GM21526 (cell line): ENCODE measurements at regions not wholly inside any gene's neighbourhood (a gene's known extent, or its start where the extent isn't known, plus 50 kb on each side); places are given as distances from the start of the nearest gene placed in this dataset.
"Not testable (repeated sequence)": the region's sequence is repeated elsewhere in the genome, so short reads cannot be mapped to it uniquely, and the experiment has no call there.

Source experiments
- ATAC-seq: cut with Tn5 transposase; IDR thresholded peaks from one replicate; pipeline ENCODE4 v1.9.1; 2021; ENCODE audit warnings: moderate library complexity; ENCODE audit not compliant: unreplicated experiment, low FRiP score

- not testable (repeated sequence) for ATAC-seq
Measured at GRCh38 chr4:68720723-68721122, 50.3 kb upstream of the UGT2B15 start.

GRCh38 chr4:68724426-68724825 is 54.0 kb upstream of the UGT2B15 start:
- no peak for ATAC-seq

GRCh38 chr4:68724922-68725321 is 54.5 kb upstream of the UGT2B15 start:
- ATAC-seq = no peak

- ATAC-seq = peak; percentile 60
Measured at GRCh38 chr4:68732653-68733466, 62.4 kb upstream of the UGT2B15 start.

- no peak for ATAC-seq
Measured at GRCh38 chr4:68734095-68734494, 63.6 kb upstream of the UGT2B15 start.

GRCh38 chr4:68735106-68735505 is 64.7 kb upstream of the UGT2B15 start:
- no peak for ATAC-seq

- ATAC-seq = no peak
Measured at GRCh38 chr4:68736813-68737212, 66.4 kb upstream of the UGT2B15 start.

GRCh38 chr4:68738036-68738435 is 67.6 kb upstream of the UGT2B15 start:
- no peak for ATAC-seq

- ATAC-seq = no peak
Measured at GRCh38 chr4:68744368-68744767, 71.4 kb upstream of the UGT2B10 start.

GRCh38 chr4:68748181-68748991 is 67.4 kb upstream of the UGT2B10 start:
- no peak for ATAC-seq

- no peak for ATAC-seq
Measured at GRCh38 chr4:68750555-68750954, 65.2 kb upstream of the UGT2B10 start.

- ATAC-seq = no peak
Measured at GRCh38 chr4:68751138-68751537, 64.7 kb upstream of the UGT2B10 start.

GRCh38 chr4:68765876-68766275 is 49.9 kb upstream of the UGT2B10 start:
- no peak for ATAC-seq
